T-helper 2 cell treated with Interferon-gamma antibody and Interleukin-4, amounts not matched to agents 5 μg/mL and 100 μg/mL, for 36 hours (primary cell): ENCODE measurements at regions not wholly inside any gene's neighbourhood (a gene's known extent, or its start where the extent isn't known, plus 50 kb on each side); places are given as distances from the start of the nearest gene placed in this dataset.

Experiments used
- DNase-seq: peaks from one replicate; pipeline ENCODE4 v3.0.0; 2021; ENCODE audit warnings: low spot score
- H3K27ac Mint-ChIP-seq: one replicate; pipeline ENCODE4 v1.8.0; 2021; ENCODE audit warnings: mild to moderate bottlenecking, mixed read lengths
- H3K27me3 Mint-ChIP-seq: one replicate; pipeline ENCODE4 v1.8.0; 2021; ENCODE audit warnings: low read depth, mixed read lengths
- H3K36me3 Mint-ChIP-seq: one replicate; pipeline ENCODE4 v1.8.0; 2021; ENCODE audit warnings: low read depth, mixed read lengths
- H3K4me1 Mint-ChIP-seq: one replicate; pipeline ENCODE4 v1.8.0; 2021; ENCODE audit warnings: low read depth, mixed read lengths
- H3K4me3 Mint-ChIP-seq: one replicate; pipeline ENCODE4 v1.8.0; 2022; ENCODE audit warnings: mild to moderate bottlenecking, moderate library complexity, mixed read lengths
- H3K9me3 Mint-ChIP-seq: one replicate; pipeline ENCODE4 v1.8.0; 2021; ENCODE audit warnings: mixed read lengths

DNA sequence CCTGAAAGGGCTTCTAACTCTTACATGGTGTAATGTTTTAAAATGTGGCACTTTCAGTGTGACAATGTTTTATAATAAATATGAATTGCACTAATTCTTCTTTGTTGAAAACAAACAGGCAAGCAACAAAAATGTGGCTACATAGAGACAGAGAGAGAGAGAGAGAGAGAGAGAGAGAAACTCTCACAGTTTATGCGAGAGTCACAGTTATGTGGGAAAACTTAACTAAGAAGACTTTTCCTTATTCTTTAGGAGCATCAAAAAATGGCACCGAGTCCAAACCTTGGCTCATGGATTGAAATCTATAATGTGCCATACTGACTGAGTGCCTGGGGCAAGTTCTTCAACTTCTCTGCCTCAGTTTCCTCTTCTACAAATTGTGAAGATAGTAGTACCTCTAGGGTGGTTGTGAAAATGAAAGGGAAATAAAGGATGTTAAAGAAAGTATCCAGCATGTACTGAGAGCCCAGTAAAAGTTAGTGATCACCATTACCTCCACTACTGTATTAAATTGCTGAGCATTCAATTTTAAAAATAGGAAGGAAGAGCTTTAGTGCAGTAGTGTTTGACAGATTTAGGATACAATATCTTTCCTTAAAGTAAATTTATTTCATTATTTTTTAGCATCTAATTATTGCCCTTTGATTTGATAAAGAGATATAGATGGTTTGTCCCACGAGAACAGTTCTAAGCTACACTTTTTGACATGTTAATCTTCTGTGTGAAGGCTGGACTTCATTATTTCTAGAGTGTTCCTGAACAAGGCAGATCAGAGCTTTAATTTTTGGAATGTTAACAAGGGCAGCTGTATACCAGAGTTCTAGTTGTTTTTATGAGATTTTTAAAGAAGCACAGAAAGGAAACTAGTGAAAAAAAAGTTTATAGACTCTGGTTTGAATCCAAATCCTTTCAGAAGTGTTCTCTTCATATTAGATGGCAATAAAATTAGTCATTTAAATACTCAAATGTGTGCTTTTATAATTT, 187.5 kb upstream of the ANK2 start:
- Mint-ChIP-seq H3K27me3 (peaks cover 9% of the 10 kb centered on the region), H3K9me3 (no peaks in the 10 kb centered on the region), H3K4me3 (no peak overlapping the region), H3K4me1 (no peaks in the 10 kb centered on the region), H3K27ac (no peak overlapping the region), H3K36me3 (no peaks in the 10 kb centered on the region)
- no peak for DNase-seq

DNA sequence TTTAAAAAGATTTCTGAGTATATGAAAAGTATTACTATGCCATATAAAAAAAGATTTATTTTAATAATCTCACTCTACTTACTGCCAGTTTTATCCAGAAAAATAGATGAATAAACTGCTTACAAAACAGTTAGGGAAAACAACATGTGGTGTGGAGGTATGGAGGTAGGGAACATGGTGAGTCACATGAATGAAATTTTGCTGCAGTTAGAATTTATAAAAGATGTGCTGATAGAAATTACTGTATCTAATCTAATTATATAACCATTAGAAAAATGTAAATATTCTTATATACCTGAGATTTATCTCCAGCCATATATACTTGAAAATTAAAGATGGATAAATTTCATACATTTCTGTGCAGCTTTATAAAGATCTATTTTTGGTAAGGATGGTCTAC, 184.0 kb upstream of the ANK2 start:
- no peak overlapping the region for H3K27ac Mint-ChIP-seq
- H3K9me3 Mint-ChIP-seq, result no peaks in the 10 kb centered on the region
- H3K4me3 Mint-ChIP-seq, result no peak overlapping the region
- H3K27me3 Mint-ChIP-seq, result no peaks in the 10 kb centered on the region
- H3K4me1 Mint-ChIP-seq, result no peaks in the 10 kb centered on the region
- no peak for DNase-seq
- H3K36me3 Mint-ChIP-seq, result no peaks in the 10 kb centered on the region

DNA sequence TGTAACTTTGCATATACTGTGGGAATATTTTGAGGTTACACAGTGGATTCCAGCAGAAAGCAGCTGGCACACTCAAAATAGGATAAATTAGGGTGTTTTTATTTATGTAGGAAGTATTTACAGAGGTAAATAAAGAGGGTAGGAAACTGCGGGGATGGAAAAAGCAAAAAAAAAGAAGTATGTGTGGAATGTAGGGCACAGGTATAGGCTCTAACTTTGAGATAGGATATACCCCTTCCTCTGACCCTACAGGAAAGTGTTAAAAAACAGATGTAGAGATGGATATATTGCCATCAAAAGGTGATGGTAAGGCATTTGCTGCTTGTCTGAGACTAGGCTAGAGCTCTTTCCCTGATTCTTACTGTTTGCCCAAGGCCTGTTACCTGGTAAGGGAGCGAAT, 173.1 kb upstream of the ANK2 start:
- DNase-seq, result no peak
- Mint-ChIP-seq H3K4me3 (no peak overlapping the region), H3K9me3 (no peaks in the 10 kb centered on the region), H3K36me3 (no peaks in the 10 kb centered on the region), H3K27ac (no peak overlapping the region), H3K4me1 (no peaks in the 10 kb centered on the region), H3K27me3 (no peaks in the 10 kb centered on the region)

DNA sequence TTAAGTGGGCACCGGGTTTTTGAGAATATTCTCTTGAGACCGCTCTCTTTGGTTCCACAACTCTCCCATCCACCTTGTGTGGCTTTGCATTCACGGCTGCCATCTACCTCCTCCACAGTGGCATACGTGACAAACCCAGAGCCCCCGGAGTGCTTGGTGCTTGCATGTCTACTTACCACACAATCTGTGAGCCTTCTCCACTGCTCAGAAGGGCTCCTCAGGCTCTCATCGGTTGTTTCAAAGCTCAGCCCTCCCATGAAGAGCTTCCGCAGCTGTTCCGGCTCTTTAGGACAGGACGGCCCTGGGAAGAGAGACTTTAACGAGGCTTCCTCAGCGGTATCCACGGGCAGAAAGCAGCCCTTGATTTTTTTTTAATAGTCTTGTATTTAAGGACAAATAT, 167.6 kb upstream of the ANK2 start:
- Mint-ChIP-seq H3K4me3 (no peak overlapping the region), H3K27ac (no peak overlapping the region), H3K36me3 (no peaks in the 10 kb centered on the region), H3K4me1 (no peaks in the 10 kb centered on the region), H3K9me3 (no peaks in the 10 kb centered on the region), H3K27me3 (no peaks in the 10 kb centered on the region)
- DNase-seq, result no peak

GRCh38 chr4:112882286-112882685, 167.2 kb upstream of the ANK2 start:
- DNase-seq, result no peak
- no peaks in the 10 kb centered on the region for H3K36me3 Mint-ChIP-seq
- H3K27ac Mint-ChIP-seq, result no peak overlapping the region
- H3K27me3 Mint-ChIP-seq, result no peaks in the 10 kb centered on the region
- H3K4me1 Mint-ChIP-seq, result no peaks in the 10 kb centered on the region
- no peaks in the 10 kb centered on the region for H3K9me3 Mint-ChIP-seq
- no peak overlapping the region for H3K4me3 Mint-ChIP-seq

GRCh38 chr4:112884406-112884805, 165.0 kb upstream of the ANK2 start:
- no peaks in the 10 kb centered on the region for H3K4me1 Mint-ChIP-seq
- H3K27me3 Mint-ChIP-seq, result no peaks in the 10 kb centered on the region
- no peak for DNase-seq
- H3K4me3 Mint-ChIP-seq, result no peak overlapping the region
- H3K9me3 Mint-ChIP-seq, result no peaks in the 10 kb centered on the region
- H3K27ac Mint-ChIP-seq, result no peak overlapping the region
- H3K36me3 Mint-ChIP-seq, result no peaks in the 10 kb centered on the region

DNA sequence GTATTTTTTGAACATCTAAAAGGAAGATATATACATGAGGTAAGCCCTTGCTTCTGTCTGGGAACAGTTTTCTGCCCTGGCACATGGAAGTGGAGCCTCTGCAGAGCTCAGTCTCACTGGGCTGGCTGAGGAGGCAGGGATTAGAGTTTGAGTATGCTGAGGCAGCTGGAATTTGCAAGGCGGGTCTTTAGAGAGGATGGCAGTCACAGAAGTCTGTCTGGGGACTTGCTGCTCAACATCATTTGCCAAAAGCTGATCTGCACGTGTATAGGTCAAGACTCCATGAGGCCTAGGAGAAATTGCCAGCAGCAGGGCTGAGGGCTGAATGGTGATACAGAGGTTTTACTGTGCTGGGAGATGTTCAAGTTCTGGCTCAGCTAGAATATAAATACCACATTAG, 163.6 kb upstream of the ANK2 start:
- no peaks in the 10 kb centered on the region for H3K27me3 Mint-ChIP-seq
- no peaks in the 10 kb centered on the region for H3K36me3 Mint-ChIP-seq
- no peak for DNase-seq
- no peaks in the 10 kb centered on the region for H3K4me1 Mint-ChIP-seq
- H3K9me3 Mint-ChIP-seq, result no peaks in the 10 kb centered on the region
- H3K4me3 Mint-ChIP-seq, result no peak overlapping the region
- no peak overlapping the region for H3K27ac Mint-ChIP-seq

DNA sequence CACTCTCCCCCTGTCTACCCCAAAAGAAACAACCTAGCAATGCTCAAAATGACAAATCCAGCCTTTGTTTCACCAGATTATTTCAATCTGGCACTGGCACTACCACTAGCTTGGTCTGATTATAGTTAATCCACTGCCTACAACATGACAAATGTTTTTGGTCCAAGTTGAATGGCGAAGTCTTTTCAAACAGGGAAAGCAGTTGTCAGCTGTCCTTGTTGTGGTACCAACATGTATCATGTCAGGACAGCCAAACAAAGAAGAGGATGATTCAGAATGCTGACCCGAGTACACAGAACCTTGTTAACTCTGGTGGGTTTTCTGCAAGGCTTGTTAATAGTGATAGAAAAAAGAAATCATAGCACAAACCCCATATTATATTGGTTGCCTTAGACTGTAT, 160.8 kb upstream of the ANK2 start:
- no peaks in the 10 kb centered on the region for H3K27me3 Mint-ChIP-seq
- H3K27ac Mint-ChIP-seq, result no peak overlapping the region
- H3K36me3 Mint-ChIP-seq, result no peaks in the 10 kb centered on the region
- H3K4me3 Mint-ChIP-seq, result no peak overlapping the region
- H3K9me3 Mint-ChIP-seq, result no peaks in the 10 kb centered on the region
- no peak for DNase-seq
- H3K4me1 Mint-ChIP-seq, result no peaks in the 10 kb centered on the region

- H3K4me3 Mint-ChIP-seq, result no peak overlapping the region
- DNase-seq, result no peak
- H3K4me1 Mint-ChIP-seq, result no peaks in the 10 kb centered on the region
- no peak overlapping the region for H3K27ac Mint-ChIP-seq
- H3K9me3 Mint-ChIP-seq, result no peaks in the 10 kb centered on the region
- no peaks in the 10 kb centered on the region for H3K36me3 Mint-ChIP-seq
- no peaks in the 10 kb centered on the region for H3K27me3 Mint-ChIP-seq
Observed at GRCh38 chr4:112889199-112889598, 160.3 kb upstream of the ANK2 start.

- Mint-ChIP-seq H3K36me3 (no peaks in the 10 kb centered on the region), H3K4me1 (no peaks in the 10 kb centered on the region), H3K27me3 (no peaks in the 10 kb centered on the region), H3K9me3 (no peaks in the 10 kb centered on the region), H3K27ac (no peak overlapping the region), H3K4me3 (no peak overlapping the region)
- no peak for DNase-seq
Observed at GRCh38 chr4:112889619-112890527, 159.6 kb upstream of the ANK2 start.

- Mint-ChIP-seq H3K36me3 (no peaks in the 10 kb centered on the region), H3K9me3 (no peaks in the 10 kb centered on the region), H3K27ac (no peak overlapping the region), H3K4me1 (no peaks in the 10 kb centered on the region), H3K4me3 (no peak overlapping the region), H3K27me3 (peaks cover 18% of the 10 kb centered on the region)
- DNase-seq, result no peak
Observed at GRCh38 chr4:112894480-112894879, 155.0 kb upstream of the ANK2 start.

- Mint-ChIP-seq H3K27ac (no peak overlapping the region), H3K36me3 (no peaks in the 10 kb centered on the region), H3K9me3 (no peaks in the 10 kb centered on the region), H3K4me1 (no peaks in the 10 kb centered on the region), H3K4me3 (no peak overlapping the region), H3K27me3 (peaks cover 21% of the 10 kb centered on the region)
- no peak for DNase-seq
Observed at GRCh38 chr4:112894951-112895350, 154.5 kb upstream of the ANK2 start.

- Mint-ChIP-seq H3K36me3 (no peaks in the 10 kb centered on the region), H3K27me3 (peaks cover 21% of the 10 kb centered on the region), H3K27ac (no peak overlapping the region), H3K4me1 (no peaks in the 10 kb centered on the region), H3K9me3 (no peaks in the 10 kb centered on the region), H3K4me3 (no peak overlapping the region)
- no peak for DNase-seq
Observed at GRCh38 chr4:112895811-112896608, 153.4 kb upstream of the ANK2 start.
